ENCODE measurements at regions not wholly inside any gene's neighbourhood (a gene's known extent, or its start where the extent isn't known, plus 50 kb on each side); places are given as distances from the start of the nearest gene placed in this dataset.

GRCh38 chr10:57874810-57875209, 392.9 kb downstream of the IPMK start:
- no peak for DNase-seq (ENCODE audit: low spot score)

GRCh38 chr10:57867241-57867640, 400.5 kb downstream of the IPMK start:
- no peak for DNase-seq (ENCODE audit: low spot score)

DNA sequence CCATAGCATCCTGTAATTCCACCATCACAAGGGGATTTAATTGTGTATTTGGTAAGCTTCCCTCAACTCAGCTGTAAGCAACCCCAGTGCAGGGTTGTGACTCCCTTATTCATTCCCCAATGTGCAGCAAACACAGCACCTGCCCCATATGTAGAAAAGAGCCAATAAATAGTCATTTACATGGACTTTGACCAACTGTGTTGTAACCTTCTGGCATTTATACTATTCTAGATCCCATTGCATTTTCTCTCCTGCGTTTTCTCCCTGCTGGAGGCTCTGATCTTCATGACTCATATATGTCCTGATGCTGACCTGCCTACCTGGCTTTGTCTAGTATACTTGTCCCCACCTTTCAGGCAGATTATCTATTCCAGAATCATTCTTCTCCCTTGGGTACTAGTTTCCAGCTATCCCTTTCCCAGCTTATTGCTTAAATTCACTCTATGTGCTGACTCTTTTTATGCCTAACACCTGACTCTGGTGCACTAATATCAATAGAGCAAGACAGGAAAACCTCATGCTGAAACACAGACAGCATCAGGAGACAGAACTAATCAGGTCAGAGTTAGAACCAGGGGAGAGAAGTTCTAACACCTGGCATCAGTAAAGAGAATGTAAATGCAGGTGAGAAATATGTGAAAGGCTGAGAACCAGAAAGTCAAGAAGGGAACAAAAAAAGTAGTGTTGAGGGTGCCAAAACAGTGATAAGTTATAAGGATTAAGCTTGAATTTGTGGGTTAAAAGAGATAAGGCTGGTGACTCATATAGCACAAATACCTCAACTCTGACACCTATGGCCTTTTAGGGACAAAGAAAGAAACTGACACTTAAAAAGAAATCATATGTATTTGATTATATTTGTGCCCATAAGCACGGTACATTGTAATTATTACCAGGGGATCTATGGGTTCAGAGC, 402.7 kb downstream of the IPMK start:
- no peak for DNase-seq (ENCODE audit: low spot score)

DNA sequence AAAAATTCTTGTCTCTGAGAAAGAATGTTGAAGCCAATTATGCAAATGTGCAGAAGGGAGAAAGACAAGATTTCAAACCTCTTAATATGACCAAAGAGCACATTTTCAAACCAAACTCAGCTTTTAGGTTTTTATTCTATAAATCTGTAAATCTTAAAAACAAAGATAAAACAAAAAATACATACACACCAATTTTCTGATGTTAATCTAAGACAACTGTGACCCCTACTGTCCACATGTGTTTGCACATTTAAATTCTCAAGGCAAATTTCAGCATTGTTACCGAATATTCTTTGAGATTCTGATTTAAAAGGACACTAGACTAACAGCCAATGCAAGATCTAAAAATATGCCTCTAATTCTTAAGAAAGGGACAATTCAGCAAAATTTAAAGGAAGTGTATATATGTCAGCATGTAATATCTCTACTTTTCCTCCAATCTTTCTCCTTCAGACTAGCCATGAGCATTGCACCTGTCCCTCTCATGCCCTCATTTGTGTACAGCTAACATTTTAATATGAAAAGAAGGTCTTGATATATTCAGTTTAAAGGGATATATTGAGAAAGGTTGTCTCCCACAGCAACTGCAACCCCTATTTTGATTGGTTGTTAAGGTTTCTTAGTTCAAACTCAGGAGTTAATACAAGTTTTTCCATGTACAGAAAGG, 417.9 kb downstream of the IPMK start:
- DNase-seq (ENCODE audit: low spot score) = peak; percentile 39

- DNase-seq (ENCODE audit: low spot score) = no peak
These were observed 421.2 kb downstream of the IPMK start for GRCh38 chr10:57846307-57847065.

- DNase-seq (ENCODE audit: low spot score) = no peak
These were observed 423.2 kb downstream of the IPMK start for GRCh38 chr10:57844387-57844998.

GRCh38 chr10:57830877-57831560, 436.7 kb downstream of the IPMK start:
- no peak for DNase-seq (ENCODE audit: low spot score)

GRCh38 chr10:57825015-57825414, 442.7 kb downstream of the IPMK start:
- no peak for DNase-seq (ENCODE audit: low spot score)

DNA sequence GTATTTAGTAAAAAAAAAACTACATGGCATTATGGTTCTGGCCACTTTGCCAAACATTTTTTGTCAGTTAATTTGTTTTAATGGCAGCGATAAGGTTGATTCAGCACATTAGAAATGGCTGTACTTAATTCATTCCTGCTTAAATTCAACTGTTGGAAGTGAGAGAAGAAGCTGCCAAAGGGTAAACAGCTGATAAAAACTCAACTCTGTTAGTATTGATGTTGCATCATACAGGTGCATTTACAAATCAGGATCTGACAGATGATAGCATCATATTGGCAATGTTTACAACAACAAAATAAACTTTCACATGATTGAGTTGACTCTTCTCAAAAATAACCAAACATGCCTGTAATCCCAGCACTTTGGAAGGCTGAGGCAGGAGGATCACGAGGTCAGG, 444.3 kb downstream of the IPMK start:
- DNase-seq (ENCODE audit: low spot score) = no peak

- no peak for DNase-seq (ENCODE audit: low spot score)
These were observed 444.7 kb downstream of the IPMK start for GRCh38 chr10:57822965-57823364.

DNA sequence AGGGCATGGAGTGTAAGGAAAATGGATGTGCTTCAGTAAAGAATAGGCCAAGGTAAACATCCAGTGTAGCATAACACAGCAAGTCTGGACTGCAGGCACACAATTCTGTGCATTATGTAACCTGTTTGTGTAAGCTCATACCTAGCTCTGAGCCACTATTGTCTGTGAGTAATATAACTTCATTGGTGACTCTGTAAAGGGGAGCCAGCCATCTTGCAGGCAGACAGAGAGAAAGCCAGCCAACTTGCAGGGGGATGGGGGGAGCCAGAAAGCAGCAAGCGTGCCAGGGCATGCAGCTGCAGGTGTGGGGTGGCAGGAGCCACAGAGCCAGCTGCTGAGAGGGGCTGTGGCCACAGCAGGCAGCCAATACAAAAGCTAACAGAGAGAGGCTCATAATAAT, 449.2 kb downstream of the IPMK start:
- no peak for DNase-seq (ENCODE audit: low spot score)

DNA sequence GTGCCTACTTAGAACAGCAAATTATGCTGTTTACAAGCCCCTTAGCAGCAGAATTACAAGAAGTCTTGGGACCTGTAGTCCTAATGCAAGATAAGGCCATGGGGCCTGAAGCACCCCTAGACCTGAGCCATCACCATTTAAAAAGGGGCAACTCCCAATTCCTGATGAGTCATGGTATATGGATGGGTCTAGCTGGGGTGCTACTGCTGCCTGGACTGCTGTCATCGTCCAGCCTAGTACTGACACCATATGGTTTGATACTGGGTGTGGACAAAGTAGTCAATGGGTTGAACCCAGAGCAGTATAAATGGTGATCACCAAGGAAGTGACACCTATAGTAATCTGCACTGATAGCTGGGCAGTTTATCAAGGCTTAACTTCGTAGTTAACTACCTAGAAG, 450.0 kb downstream of the IPMK start:
- no peak for DNase-seq (ENCODE audit: low spot score)

DNA sequence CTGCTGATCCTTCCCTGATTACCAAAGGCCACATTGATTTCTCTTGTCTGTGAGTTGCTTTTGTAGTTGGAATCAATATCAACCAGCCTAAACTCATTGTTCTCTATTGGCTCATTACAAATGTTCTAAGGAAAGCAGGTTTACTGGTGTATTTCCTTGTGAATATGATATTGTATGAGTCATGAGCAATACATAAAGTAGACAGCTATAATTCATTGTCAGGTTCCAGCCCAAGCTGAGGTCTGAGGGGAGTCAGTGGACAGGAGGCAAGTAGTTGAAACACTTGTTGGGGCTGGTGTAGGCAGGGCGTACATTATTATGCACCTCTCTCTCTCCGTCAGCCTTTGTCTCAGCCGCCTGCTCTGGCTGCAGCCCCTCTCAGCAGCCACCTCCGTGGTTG, 451.7 kb downstream of the IPMK start:
- no peak for DNase-seq (ENCODE audit: low spot score)

- no peak for DNase-seq (ENCODE audit: low spot score)
These were observed 457.7 kb downstream of the IPMK start for GRCh38 chr10:57809961-57810360.

GRCh38 chr10:57807906-57808305, 459.8 kb downstream of the IPMK start:
- DNase-seq (ENCODE audit: low spot score) = no peak

DNA sequence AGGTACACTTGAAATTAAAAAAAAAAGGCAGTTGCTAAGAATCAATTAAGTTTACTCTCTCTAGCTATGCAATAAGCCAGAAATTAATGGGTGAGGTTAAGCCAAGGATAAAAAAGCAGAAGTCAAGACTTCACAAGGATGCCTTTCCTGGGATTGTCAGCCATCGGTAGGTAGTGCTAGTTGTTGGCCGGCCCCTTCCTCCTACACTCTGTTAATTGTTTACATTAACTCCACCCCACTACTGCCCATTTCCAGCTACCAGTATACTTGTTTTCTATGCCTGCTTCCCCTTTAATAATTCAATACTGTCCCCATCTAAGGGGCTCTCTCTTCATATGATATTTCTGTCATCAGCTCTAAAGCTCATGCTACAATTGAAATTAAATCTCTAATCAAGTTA, 461.0 kb downstream of the IPMK start:
- no peak for DNase-seq (ENCODE audit: low spot score)

DNA sequence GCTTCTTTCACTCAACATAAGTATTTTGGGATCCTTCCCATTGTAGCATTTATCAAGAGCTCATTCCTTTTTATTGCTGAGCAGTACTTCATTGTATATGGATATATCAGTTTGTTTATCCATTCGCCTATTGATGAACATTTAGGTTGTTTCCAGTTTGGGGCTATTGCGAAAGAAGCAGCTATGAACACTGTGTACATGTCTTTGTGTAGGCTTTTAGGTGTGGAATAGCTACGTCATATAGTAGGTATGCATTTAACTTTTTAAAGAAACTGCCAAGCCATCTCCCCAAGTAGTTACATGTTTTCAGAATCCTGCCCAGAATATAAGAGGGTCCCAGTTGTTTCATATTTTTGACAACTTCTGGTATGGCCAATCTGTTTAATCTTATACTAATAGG, 468.1 kb downstream of the IPMK start:
- no peak for DNase-seq (ENCODE audit: low spot score)

DNA sequence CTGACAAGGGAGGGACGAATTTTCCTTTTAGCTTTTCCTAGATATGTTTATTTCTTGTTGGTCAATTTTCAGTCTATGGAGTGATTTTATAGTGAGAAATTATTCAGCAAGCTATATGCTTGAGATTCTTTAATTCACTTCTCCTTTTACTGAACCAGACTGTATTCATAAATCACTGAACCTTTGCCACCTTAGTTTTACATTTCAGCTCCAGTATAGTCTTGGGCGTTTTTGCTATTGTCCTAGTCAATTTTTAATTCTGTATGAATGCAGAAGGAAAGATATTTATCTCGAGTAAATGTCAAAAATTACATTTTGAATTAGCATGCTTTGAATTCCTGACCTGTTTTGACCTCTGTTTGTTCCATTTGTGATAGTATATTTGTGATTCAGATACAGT, 468.9 kb downstream of the IPMK start:
- DNase-seq (ENCODE audit: low spot score) = no peak

- no peak for DNase-seq (ENCODE audit: low spot score)
These were observed 476.1 kb downstream of the IPMK start for GRCh38 chr10:57791546-57791945.

DNA sequence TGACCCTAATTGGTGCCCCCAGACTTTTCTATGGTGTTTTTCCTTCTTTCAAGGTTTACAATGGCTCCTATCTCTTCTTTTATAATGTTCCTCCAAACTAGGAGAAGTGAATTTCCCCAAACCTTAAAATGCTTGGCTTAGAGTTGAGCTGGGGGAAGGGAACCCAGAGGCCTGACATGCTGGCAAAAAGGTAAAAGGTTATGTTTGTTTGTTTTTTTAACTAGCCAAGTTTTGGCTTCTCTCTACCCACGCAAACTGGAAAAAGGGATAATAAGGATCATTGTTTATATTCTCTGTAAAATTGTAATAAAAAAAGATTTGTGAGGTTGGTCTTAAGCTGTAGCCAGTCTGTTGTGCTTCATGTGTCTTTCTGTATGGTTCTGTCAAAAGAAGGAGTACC, 477.0 kb downstream of the IPMK start:
- DNase-seq (ENCODE audit: low spot score) = no peak

DNA sequence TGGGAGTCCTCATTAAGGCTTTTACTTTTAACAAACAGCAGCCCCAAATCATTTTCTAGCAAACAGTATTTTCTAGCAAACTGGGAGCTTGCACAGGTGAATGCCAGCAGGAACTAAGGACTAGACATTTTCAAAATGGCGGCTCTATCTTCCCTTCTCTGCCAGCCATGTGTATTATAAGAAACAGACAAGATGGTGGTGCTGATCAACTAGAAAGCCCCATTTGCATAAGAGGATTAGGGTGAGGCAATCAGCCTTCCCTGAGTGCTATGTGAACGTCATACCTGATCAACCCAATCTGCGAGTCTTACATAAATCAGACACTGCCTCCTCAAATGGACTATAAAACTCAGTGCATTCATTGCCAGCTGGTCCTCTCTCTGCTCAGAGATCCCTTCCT, 479.6 kb downstream of the IPMK start:
- no peak for DNase-seq (ENCODE audit: low spot score)
